Testis (tissue), 2 donors: ENCODE measurements at regions not wholly inside any gene's neighbourhood (a gene's known extent, or its start where the extent isn't known, plus 50 kb on each side); places are given as distances from the start of the nearest gene placed in this dataset.

Experiments
- CTCF ChIP-seq, 3 experiments: fragments of 450-650 bp in 2 of 3; fragments of 200-600 bp in 1 of 3; sonication (generic) in 1 of 3; IDR thresholded peaks; one replicate each; pipeline ENCODE4 v1.5.1; 2016 to 2019; ENCODE audit warnings: antibody characterized with exemption in 3 of 3, mild to moderate bottlenecking in 2 of 3, moderate library complexity in 1 of 3
- POLR2A ChIP-seq: fragments of 450-650 bp; IDR thresholded peaks from one replicate; pipeline ENCODE4 v1.6.1; 2017; ENCODE audit warnings: antibody characterized with exemption, mild to moderate bottlenecking, moderate library complexity

GRCh38 chr18:51461956-51462355, 264.5 kb upstream of the MEX3C start:
- TF ChIP-seq CTCF (IDR thresholded peaks at IDR 0.05): no peak
- no peak for TF ChIP-seq POLR2A
